ENCODE measurements at regions not wholly inside any gene's neighbourhood (a gene's known extent, or its start where the extent isn't known, plus 50 kb on each side); places are given as distances from the start of the nearest gene placed in this dataset.

GRCh38 chr6:33954453-33954852, 150.7 kb upstream of the MLN start:
- no peaks in the 10 kb centered on the region for H3K36me3 ChIP-seq (ENCODE audit: insufficient read depth, low read length)
- CTCF ChIA-PET (ENCODE audit: unreplicated experiment): no interaction called here

GRCh38 chr6:33953171-33953570, 149.4 kb upstream of the MLN start:
- no TSS peak for BruUV-seq (replicated peaks)
- CTCF ChIA-PET (ENCODE audit: unreplicated experiment): no interaction called here

More at GRCh38 chr6:33954453-33954852, 150.7 kb upstream of the MLN start:
- Histone ChIP-seq H3K9me2 (ENCODE audit: insufficient read depth, low read length) (no peaks in the 10 kb centered on the region), H3K4me1 (ENCODE audit: insufficient read depth, low read length, poor library complexity, severe bottlenecking) (no peaks in the 10 kb centered on the region), H2AFZ (ENCODE audit: low read length) (no peak overlapping the region), H3K27ac (ENCODE audit: low read depth, low read length, poor library complexity, severe bottlenecking) (no peak overlapping the region), H3K79me2 (ENCODE audit: insufficient read depth, low read depth, low read length) (no peaks in the 10 kb centered on the region), H3K9me3 (ENCODE audit: low read length) (no peaks in the 10 kb centered on the region), H3K4me3 (ENCODE audit: low read depth, low read length, poor library complexity, severe bottlenecking) (no peak overlapping the region), H4K20me1 (ENCODE audit: insufficient read depth, low read length) (no peaks in the 10 kb centered on the region), H3K4me2 (ENCODE audit: low read length) (no peak overlapping the region)
- POLR2A ChIA-PET: no interaction called here
- intact Hi-C loops (cut with micrococcal nuclease; ENCODE audit: unreplicated experiment): loop anchor here (10.0 kb wide), 1 partner anchor 200 kb away; no protein-coding TSS in a partner anchor
- DNase-seq (ENCODE audit: low spot score): no peak
- no TSS peak for BruUV-seq (replicated peaks)
- no peak for TF ChIP-seq CTCF (conservative IDR thresholded peaks at IDR 0.05; ENCODE audit: low read length)
- no peak for TF ChIP-seq EZH2phosphoT487 (IDR thresholded peaks at IDR 0.05; ENCODE audit: borderline replicate concordance, low read depth, low read length)

More at GRCh38 chr6:33953171-33953570, 149.4 kb upstream of the MLN start:
- no peak overlapping the region for H3K4me2 ChIP-seq (ENCODE audit: low read length)
- no peak for DNase-seq (ENCODE audit: low spot score)
- POLR2A ChIA-PET: no interaction called here
- H3K9me2 ChIP-seq (ENCODE audit: insufficient read depth, low read length): no peaks in the 10 kb centered on the region
- H4K20me1 ChIP-seq (ENCODE audit: insufficient read depth, low read length): no peaks in the 10 kb centered on the region
- no peaks in the 10 kb centered on the region for H3K4me1 ChIP-seq (ENCODE audit: insufficient read depth, low read length, poor library complexity, severe bottlenecking)
- intact Hi-C loops (cut with micrococcal nuclease; ENCODE audit: unreplicated experiment): loop anchor here (10.0 kb wide), 1 partner anchor 202 kb away; no protein-coding TSS in a partner anchor
- no peaks in the 10 kb centered on the region for H3K9me3 ChIP-seq (ENCODE audit: low read length)
- H3K4me3 ChIP-seq (ENCODE audit: low read depth, low read length, poor library complexity, severe bottlenecking): no peak overlapping the region
- H2AFZ ChIP-seq (ENCODE audit: low read length): no peak overlapping the region
- H3K36me3 ChIP-seq (ENCODE audit: insufficient read depth, low read length): no peaks in the 10 kb centered on the region
- H3K79me2 ChIP-seq (ENCODE audit: insufficient read depth, low read depth, low read length): no peaks in the 10 kb centered on the region
- TF ChIP-seq CTCF (conservative IDR thresholded peaks at IDR 0.05; ENCODE audit: low read length) (no peak), EZH2phosphoT487 (IDR thresholded peaks at IDR 0.05; ENCODE audit: borderline replicate concordance, low read depth, low read length) (no peak)
- no peak overlapping the region for H3K27ac ChIP-seq (ENCODE audit: low read depth, low read length, poor library complexity, severe bottlenecking)
